ENCODE measurements at regions not wholly inside any gene's neighbourhood (a gene's known extent, or its start where the extent isn't known, plus 50 kb on each side); places are given as distances from the start of the nearest gene placed in this dataset.

DNA sequence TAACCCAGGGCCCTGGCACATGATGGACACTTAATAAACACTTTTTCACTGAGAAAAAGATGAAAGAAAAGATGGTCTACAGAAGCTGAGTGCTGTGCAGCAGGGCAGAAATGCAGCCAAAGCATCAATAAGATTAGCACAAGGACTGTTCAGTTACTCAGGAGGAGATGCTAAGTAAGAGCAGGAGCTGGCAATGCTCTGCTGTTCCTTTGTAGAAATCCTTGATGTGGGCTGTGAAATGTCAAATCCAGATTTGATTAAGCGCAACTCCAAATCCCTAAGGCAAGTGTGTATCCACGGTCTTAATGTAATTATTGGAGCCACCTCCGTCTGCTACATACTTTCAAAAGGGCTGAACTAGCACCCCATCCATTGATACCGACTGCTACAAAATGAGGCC is 151.8 kb upstream of the BTG1 start:
- intact Hi-C loops (cut with micrococcal nuclease): loop anchor here (2.0 to 5.0 kb wide), 3 partner anchors 35 to 151 kb away; no protein-coding TSS in a partner anchor
- no peaks in the 10 kb centered on the region for H3K27me3 ChIP-seq (ENCODE audit: insufficient read depth, low read length)
- H3K36me3 Mint-ChIP-seq: no peaks in the 10 kb centered on the region
- ChIA-PET CTCF (ENCODE audit: partially characterized antibody) (interaction anchor here (1.4 to 2.1 kb wide), 2 partner anchors 10 to 486 kb away, joined by 3 to 4 read pairs; no protein-coding TSS in a partner anchor), POLR2A (ENCODE audit: partially characterized antibody) (interaction anchor here (0.6 to 3.5 kb wide), 9 partner anchors 14 to 208 kb away, joined by 3 to 47 read pairs (median 5); partner anchors contain the start of gene BTG1)
- no peaks in the 10 kb centered on the region for H3K36me3 ChIP-seq (ENCODE audit: insufficient read depth, low read length)
- H3K27ac ChIP-seq (ENCODE audit: low read depth, low read length): no peak overlapping the region
- no peaks in the 10 kb centered on the region for H3K9me3 ChIP-seq (ENCODE audit: control insufficient read depth in 1 of 2, low read length in 2 of 2)
- H3K27me3 Mint-ChIP-seq: no peaks in the 10 kb centered on the region
- H3K4me3 Mint-ChIP-seq: peak overlapping the region; percentile 28 to 78 (median 72)
- H3K4me1 ChIP-seq (ENCODE audit: insufficient read depth, low read length): peaks cover 40% of the 10 kb centered on the region
- peak overlapping the region in 5 of 7 donors; percentile 76 to 93 (median 93) for H3K27ac Mint-ChIP-seq
- H3K4me1 Mint-ChIP-seq: peaks cover 21 to 33% (median 28%) of the 10 kb centered on the region in 4 donors
- H3K9me3 Mint-ChIP-seq: peaks cover 0 to 2% (median 0%) of the 10 kb centered on the region in 8 donors
- DNase-seq: no peak
- no peak overlapping the region for H3K4me3 ChIP-seq (ENCODE audit: low read length in 2 of 2)

DNA sequence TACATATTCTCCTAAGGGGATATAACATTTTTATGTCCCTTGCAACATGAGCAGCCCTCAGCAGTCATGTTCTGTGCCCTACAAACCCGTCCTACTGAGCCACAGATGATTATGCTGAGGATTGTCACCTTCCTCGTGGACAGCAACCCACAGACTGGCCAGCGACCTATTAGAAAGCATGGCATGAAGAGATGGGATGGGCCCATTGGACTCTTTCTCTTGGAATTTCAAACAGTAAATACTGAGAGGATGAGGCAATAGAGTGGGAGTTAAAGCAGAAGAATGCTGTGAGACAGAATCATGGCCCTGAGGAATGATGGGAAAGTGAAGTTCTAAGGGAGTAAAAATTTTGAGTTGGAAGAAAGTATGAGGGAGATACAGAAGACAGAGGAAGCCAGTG is 149.9 kb upstream of the BTG1 start:
- DNase-seq: no peak
- peak overlapping the region in 3 of 7 donors; percentile 20 to 70 (median 47) for H3K27ac Mint-ChIP-seq
- Histone ChIP-seq H3K27ac (ENCODE audit: low read depth, low read length) (no peak overlapping the region), H3K36me3 (ENCODE audit: insufficient read depth, low read length) (no peaks in the 10 kb centered on the region), H3K4me3 (ENCODE audit: low read length in 2 of 2) (no peak overlapping the region), H3K4me1 (ENCODE audit: insufficient read depth, low read length) (peaks cover 40% of the 10 kb centered on the region), H3K9me3 (ENCODE audit: control insufficient read depth in 1 of 2, low read length in 2 of 2) (no peaks in the 10 kb centered on the region), H3K27me3 (ENCODE audit: insufficient read depth, low read length) (no peaks in the 10 kb centered on the region)
- ChIA-PET POLR2A (ENCODE audit: partially characterized antibody) (interaction anchor here (0.8 to 1.6 kb wide), 3 partner anchors 65 to 151 kb away, joined by 3 to 4 read pairs (median 3); partner anchors contain the start of gene BTG1), CTCF (ENCODE audit: partially characterized antibody) (interaction anchor here (0.9 to 2.1 kb wide), 3 partner anchors 8 to 110 kb away, joined by 3 to 4 read pairs (median 4); no protein-coding TSS in a partner anchor)
- peaks cover 0 to 2% (median 0%) of the 10 kb centered on the region in 8 donors for H3K9me3 Mint-ChIP-seq
- H3K36me3 Mint-ChIP-seq: no peaks in the 10 kb centered on the region
- intact Hi-C loops (cut with micrococcal nuclease): loop anchor here (5.0 kb wide), 2 partner anchors 33 to 67 kb away; no protein-coding TSS in a partner anchor
- peaks cover 23 to 37% (median 33%) of the 10 kb centered on the region in 4 donors for H3K4me1 Mint-ChIP-seq
- H3K4me3 Mint-ChIP-seq: peak overlapping the region in 3 of 8 donors; percentile 18 to 29 (median 22)
- H3K27me3 Mint-ChIP-seq: no peaks in the 10 kb centered on the region

DNA sequence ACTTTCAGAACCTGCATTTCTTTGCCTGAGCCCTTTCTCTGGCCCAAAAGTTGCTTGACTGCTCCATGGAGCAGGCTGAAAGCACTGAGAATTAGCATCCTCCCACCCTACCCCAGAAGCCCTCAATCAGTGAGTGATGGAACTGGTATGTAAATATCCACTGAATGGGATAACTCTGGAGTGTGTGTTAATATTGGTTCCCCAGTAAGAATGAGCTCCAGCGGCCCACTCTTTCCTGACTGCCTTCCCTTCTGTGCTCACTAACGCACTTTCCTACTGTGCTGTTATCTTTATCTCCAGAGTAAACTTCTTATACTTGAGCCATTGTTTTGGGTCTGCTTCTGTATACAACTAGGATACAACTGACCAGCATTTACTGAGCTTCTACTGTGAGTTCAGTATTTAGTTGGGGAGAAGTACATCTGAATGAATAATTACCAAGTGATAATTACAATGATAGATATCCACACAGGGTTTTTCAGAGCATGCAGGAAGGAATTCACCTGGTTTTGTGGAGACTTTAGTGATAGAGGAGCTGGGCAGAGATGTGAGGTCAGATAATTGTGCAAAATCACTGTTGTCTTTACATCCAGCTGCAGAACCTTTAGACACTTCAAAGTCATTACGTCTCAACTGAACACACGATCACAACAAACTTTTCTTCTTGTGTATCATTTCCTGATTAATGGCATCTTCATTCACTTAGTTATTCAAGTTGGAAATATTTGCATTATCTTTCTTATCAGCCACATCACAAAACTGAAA is 149.2 kb upstream of the BTG1 start:
- Mint-ChIP-seq H3K4me1 (peaks cover 28 to 38% (median 33%) of the 10 kb centered on the region in 4 donors), H3K4me3 (no peak overlapping the region), H3K9me3 (peaks cover 0 to 2% (median 0%) of the 10 kb centered on the region in 8 donors), H3K36me3 (no peaks in the 10 kb centered on the region), H3K27ac (peak overlapping the region in 3 of 7 donors; percentile 2 to 36 (median 18)), H3K27me3 (no peaks in the 10 kb centered on the region)
- POLR2A ChIA-PET (ENCODE audit: partially characterized antibody): interaction anchor here (0.8 to 1.6 kb wide), 3 partner anchors 65 to 151 kb away, joined by 3 to 4 read pairs (median 3); partner anchors contain the start of gene BTG1
- no peak for DNase-seq
- no peak overlapping the region for H3K4me3 ChIP-seq (ENCODE audit: low read length in 2 of 2)
- H3K36me3 ChIP-seq (ENCODE audit: insufficient read depth, low read length): no peaks in the 10 kb centered on the region
- CTCF ChIA-PET (ENCODE audit: partially characterized antibody): interaction anchor here (0.9 to 1.2 kb wide), 2 partner anchors 9 to 111 kb away, joined by 3 to 4 read pairs; no protein-coding TSS in a partner anchor
- peaks cover 40% of the 10 kb centered on the region for H3K4me1 ChIP-seq (ENCODE audit: insufficient read depth, low read length)
- no peaks in the 10 kb centered on the region for H3K9me3 ChIP-seq (ENCODE audit: control insufficient read depth in 1 of 2, low read length in 2 of 2)
- no peak overlapping the region for H3K27ac ChIP-seq (ENCODE audit: low read depth, low read length)
- H3K27me3 ChIP-seq (ENCODE audit: insufficient read depth, low read length): no peaks in the 10 kb centered on the region
- intact Hi-C loops (cut with micrococcal nuclease): loop anchor here (5.0 kb wide), 2 partner anchors 33 to 67 kb away; no protein-coding TSS in a partner anchor

DNA sequence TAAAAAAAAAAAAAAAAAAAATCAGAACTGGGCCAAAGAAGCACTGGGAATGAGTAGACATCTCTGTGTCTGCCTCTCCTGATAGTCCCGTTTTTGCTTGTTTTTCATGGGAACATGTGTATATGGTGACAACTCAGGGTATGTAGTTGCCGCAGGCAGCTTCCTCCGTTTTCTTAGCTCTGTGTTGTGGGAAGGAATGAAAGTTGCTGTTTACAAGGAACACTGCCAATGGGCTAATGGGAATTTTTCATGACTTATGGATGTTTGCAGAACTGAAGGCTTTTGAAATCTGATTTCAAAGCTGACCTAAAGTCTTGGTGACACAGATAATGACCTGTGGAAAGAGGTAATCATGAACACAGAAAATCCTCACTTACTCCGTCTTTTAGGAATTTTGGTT is 146.4 kb upstream of the BTG1 start:
- no peaks in the 10 kb centered on the region for H3K27me3 Mint-ChIP-seq
- H3K9me3 ChIP-seq (ENCODE audit: control insufficient read depth in 1 of 2, low read length in 2 of 2): no peaks in the 10 kb centered on the region
- intact Hi-C loops (cut with micrococcal nuclease): no loop called here
- POLR2A ChIA-PET (ENCODE audit: partially characterized antibody): interaction anchor here (0.5 to 1.7 kb wide), 2 partner anchors 69 to 151 kb away, joined by 3 to 4 read pairs; no protein-coding TSS in a partner anchor
- DNase-seq: no peak
- no peak overlapping the region for H3K27ac Mint-ChIP-seq
- H3K4me3 Mint-ChIP-seq: no peak overlapping the region
- H3K27me3 ChIP-seq (ENCODE audit: insufficient read depth, low read length): no peaks in the 10 kb centered on the region
- no peaks in the 10 kb centered on the region for H3K36me3 ChIP-seq (ENCODE audit: insufficient read depth, low read length)
- no peaks in the 10 kb centered on the region for H3K36me3 Mint-ChIP-seq
- CTCF ChIA-PET (ENCODE audit: partially characterized antibody): no interaction called here
- no peak overlapping the region for H3K27ac ChIP-seq (ENCODE audit: low read depth, low read length)
- H3K4me3 ChIP-seq (ENCODE audit: low read length in 2 of 2): no peak overlapping the region
- H3K4me1 ChIP-seq (ENCODE audit: insufficient read depth, low read length): peaks cover 13% of the 10 kb centered on the region
- H3K9me3 Mint-ChIP-seq: peaks cover 0 to 2% (median 0%) of the 10 kb centered on the region in 8 donors
- peaks cover 18 to 34% (median 27%) of the 10 kb centered on the region in 4 donors for H3K4me1 Mint-ChIP-seq

DNA sequence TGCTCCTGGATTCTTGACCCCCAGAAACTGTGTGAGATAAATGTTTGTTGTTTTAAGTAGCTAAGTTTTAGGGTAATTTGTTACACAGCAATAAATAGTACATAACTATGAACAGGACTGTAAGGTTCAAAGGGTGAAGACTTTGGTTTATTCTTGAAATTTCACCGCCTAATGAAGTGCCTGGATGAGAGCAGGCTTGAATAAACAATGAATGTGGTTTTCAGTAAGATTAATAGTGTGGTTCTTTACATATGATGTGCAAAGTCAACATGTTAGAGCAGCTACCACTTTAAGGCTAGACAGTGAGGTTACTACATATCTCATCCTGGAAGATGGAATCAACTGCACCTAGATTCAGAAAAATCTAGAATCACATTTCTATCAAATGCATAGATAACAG is 145.2 kb upstream of the BTG1 start:
- Mint-ChIP-seq H3K4me3 (no peak overlapping the region), H3K36me3 (no peaks in the 10 kb centered on the region), H3K27ac (no peak overlapping the region), H3K27me3 (no peaks in the 10 kb centered on the region), H3K4me1 (peaks cover 11 to 28% (median 20%) of the 10 kb centered on the region in 4 donors), H3K9me3 (peaks cover 0 to 2% (median 0%) of the 10 kb centered on the region in 8 donors)
- Histone ChIP-seq H3K4me3 (ENCODE audit: low read length in 2 of 2) (no peak overlapping the region), H3K4me1 (ENCODE audit: insufficient read depth, low read length) (peaks cover 10% of the 10 kb centered on the region), H3K27me3 (ENCODE audit: insufficient read depth, low read length) (no peaks in the 10 kb centered on the region), H3K9me3 (ENCODE audit: control insufficient read depth in 1 of 2, low read length in 2 of 2) (no peaks in the 10 kb centered on the region), H3K36me3 (ENCODE audit: insufficient read depth, low read length) (no peaks in the 10 kb centered on the region), H3K27ac (ENCODE audit: low read depth, low read length) (no peak overlapping the region)
- ChIA-PET POLR2A (ENCODE audit: partially characterized antibody) (interaction anchor here (0.8 to 1.7 kb wide), 4 partner anchors 19 to 147 kb away, joined by 3 to 4 read pairs (median 4); partner anchors contain the start of gene BTG1), CTCF (ENCODE audit: partially characterized antibody) (interaction anchor here (0.7 to 1.4 kb wide), 3 partner anchors 82 to 211 kb away, joined by 3 read pairs; no protein-coding TSS in a partner anchor)
- no peak for DNase-seq
- intact Hi-C loops (cut with micrococcal nuclease): no loop called here

DNA sequence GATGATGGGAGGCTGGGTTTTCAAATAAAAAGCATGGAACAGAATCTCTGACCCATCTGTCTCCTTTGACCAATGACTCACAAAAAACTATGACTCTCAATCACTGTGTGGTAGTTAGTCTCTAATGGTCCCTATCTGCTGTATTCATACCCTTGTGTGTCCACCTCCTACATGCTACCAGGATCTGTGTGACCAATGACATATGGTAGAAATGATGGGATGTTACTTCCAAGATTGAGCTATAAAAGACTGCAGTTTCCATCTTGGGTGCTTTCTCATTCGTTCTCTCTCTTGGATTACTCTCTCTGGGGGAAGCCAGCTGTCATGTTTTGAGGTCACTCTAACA is 144.7 kb upstream of the BTG1 start:
- Mint-ChIP-seq H3K27me3 (no peaks in the 10 kb centered on the region), H3K9me3 (peaks cover 0 to 2% (median 0%) of the 10 kb centered on the region in 8 donors), H3K4me1 (peaks cover 7 to 22% (median 15%) of the 10 kb centered on the region in 4 donors), H3K4me3 (no peak overlapping the region), H3K36me3 (no peaks in the 10 kb centered on the region), H3K27ac (peak overlapping the region in 1 of 7 donors; percentile 29)
- Histone ChIP-seq H3K36me3 (ENCODE audit: insufficient read depth, low read length) (no peaks in the 10 kb centered on the region), H3K9me3 (ENCODE audit: control insufficient read depth in 1 of 2, low read length in 2 of 2) (no peaks in the 10 kb centered on the region), H3K4me1 (ENCODE audit: insufficient read depth, low read length) (peaks cover 4% of the 10 kb centered on the region), H3K27ac (ENCODE audit: low read depth, low read length) (no peak overlapping the region), H3K27me3 (ENCODE audit: insufficient read depth, low read length) (no peaks in the 10 kb centered on the region), H3K4me3 (ENCODE audit: low read length in 2 of 2) (no peak overlapping the region)
- ChIA-PET CTCF (ENCODE audit: partially characterized antibody) (interaction anchor here (0.7 to 1.4 kb wide), 3 partner anchors 82 to 212 kb away, joined by 3 read pairs; no protein-coding TSS in a partner anchor), POLR2A (ENCODE audit: partially characterized antibody) (interaction anchor here (0.8 to 1.7 kb wide), 4 partner anchors 20 to 147 kb away, joined by 3 to 4 read pairs (median 4); partner anchors contain the start of gene BTG1)
- DNase-seq: no peak
- intact Hi-C loops (cut with micrococcal nuclease): no loop called here
